Caki2 (cell line): ENCODE measurements at regions not wholly inside any gene's neighbourhood (a gene's known extent, or its start where the extent isn't known, plus 50 kb on each side); places are given as distances from the start of the nearest gene placed in this dataset.
"Not testable (repeated sequence)": the region's sequence is repeated elsewhere in the genome, so short reads cannot be mapped to it uniquely, and the experiment has no call there.

ENCODE experiments used
- DNase-seq: peaks from one replicate; pipeline ENCODE4 v3.0.0-alpha.2; 2015; ENCODE audit warnings: low read depth
- in situ Hi-C: cut with HindIII; loops from 2 replicates; pipeline ENCODE4 v1.10.0; 2016; ENCODE audit warnings: low sequenced_read_pairs, low pct_unique_long_range_greater_than_20kb, mixed read lengths

DNA sequence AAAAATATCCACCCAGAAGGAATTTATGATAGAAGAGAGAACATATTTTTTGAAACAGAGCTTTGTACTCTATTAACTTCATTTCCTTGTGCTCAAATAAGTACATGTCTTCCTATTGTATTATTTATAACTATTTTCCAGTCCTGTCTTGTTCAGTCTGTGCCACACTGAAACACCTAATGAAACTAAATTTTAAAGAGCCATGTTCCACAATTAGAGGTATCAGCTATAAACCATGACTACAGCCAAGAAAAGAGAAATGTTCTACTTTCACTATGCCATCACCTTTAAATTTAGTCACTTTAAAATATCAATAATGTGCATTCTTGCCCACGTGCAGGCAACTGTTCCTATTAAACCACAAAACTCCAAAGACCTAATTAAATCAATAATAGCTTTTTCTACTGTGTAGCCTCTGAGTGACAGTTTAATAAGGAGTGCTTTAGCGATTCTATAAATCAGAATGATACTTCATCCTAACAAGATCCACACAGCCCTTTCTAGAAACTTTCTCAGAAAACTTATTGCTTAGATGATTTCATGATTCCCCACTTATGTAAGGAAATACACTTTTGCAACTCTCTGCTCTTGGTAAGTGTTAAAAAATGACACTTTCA, 404.9 kb upstream of the CHRM3 start:
- DNase-seq, result no peak
- in situ Hi-C loops, result no loop called here

DNA sequence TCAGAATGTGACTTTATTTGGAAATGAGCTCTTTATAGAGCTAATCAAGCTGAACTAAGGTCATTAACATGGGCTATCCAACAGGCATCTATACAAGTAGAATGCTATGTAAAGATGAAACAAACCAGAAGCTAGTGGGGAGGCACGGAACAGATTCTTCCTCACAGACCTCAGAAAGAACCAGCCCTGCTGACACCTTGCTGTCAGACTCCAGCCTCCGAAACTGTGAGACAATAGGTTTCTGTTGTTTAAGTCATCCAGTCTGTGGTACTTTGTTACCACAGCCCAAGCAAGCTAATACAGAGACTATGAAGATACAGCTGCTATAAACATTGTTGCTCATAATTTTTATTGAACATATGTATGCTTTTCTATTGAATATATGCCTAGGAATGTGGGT, 406.3 kb upstream of the CHRM3 start:
- in situ Hi-C loops, result no loop called here
- DNase-seq, result no peak

GRCh38 chr1:238964631-238965030, 421.7 kb upstream of the CHRM3 start:
- in situ Hi-C loops, result no loop called here

DNA sequence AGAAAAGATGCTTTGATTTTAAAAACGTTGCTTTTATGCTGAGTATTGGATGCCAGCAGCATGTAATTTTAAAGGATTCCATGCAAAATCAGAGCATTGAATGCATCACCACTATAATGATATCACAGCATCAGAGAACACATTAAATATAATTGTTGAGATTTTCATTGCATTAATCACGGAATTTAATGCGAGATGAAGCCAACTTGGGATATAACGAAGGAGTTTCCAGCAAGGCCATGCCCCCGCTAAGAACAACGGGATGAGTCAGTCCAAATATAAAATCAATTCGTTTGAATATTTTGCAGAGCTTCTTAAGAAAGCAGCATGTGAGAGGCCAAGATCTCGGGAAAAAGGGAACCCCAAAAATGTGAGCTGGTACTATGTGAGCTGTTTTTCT, 423.4 kb upstream of the CHRM3 start:
- no peak for DNase-seq
- in situ Hi-C loops, result no loop called here

More at GRCh38 chr1:238964631-238965030, 421.7 kb upstream of the CHRM3 start:
- DNase-seq, result no peak

DNA sequence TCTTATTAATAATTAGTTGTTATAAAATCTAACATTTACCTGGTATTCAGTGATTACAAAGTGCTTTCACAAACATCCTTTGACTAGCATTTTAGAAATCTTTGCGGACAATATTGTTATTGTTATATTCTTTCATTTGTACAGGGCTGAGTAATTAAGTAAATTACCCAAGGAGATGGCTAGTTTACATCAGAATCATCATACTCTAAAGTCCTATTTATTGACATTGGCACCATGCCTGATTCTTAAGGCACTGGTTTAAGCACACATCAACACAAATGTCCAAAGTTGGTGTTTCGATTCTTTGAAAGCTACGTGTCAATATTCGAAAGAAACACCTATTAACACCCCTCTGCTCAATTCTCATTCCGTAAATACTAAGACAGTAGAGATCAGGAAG, 424.6 kb upstream of the CHRM3 start:
- DNase-seq, result no peak
- in situ Hi-C loops, result no loop called here

DNA sequence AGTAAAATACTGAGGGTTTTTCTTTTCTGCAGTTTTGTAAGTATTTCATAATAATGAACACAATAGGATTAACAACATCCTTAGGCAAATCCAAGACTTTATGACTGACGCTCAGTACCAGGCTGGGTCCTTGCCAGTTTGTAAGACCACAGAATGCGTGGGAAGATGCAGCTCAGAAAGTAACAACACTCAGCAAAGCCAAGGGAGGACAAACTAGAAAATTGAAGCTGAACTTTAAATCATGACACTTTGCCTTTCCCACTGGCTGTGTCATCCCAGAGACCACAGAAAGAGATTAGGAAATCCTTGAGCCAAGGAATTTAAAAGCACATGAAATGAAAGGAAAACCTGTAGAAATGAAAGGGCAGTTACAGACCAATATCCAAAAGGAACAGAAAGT, 426.3 kb upstream of the CHRM3 start:
- peak; percentile 4 for DNase-seq
- in situ Hi-C loops, result no loop called here

DNA sequence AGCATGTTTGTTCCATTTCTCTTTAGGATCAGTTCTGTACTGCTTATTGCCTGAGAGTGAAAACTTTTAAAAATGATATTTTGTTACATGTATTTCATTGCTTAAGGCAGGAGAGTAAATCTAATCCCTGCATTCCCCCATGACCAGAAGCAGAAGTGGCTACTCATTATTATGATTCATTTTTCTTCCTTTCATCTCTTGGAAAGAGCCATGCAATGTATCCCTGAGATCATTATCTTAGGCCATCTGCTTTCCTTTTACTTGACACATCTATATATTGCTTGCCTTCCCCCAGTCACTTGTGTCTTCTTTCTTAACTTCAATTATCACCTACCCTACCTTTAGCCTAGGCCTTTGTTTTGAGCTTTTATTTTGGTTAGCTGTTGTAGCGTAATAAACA, 430.4 kb upstream of the CHRM3 start:
- no peak for DNase-seq
- in situ Hi-C loops, result no loop called here

DNA sequence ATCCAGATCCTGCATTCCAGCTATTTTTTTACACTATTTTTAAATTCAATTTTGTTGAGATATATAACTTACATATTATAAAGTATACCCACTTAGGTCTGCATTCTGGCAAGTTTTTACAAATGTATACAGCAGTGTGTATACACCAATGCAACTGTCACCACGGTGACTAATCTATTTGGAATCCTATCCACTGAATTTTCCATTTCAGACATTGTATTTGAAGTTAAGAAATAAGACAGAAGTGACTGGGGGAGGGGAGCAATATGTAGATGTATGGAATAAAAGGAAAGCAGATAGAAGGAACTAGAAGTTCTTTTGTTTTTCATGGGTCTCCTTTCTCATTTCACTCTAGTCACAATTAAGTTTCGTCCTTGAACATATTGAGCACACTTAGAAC, 431.5 kb upstream of the CHRM3 start:
- in situ Hi-C loops, result no loop called here
- DNase-seq, result no peak

DNA sequence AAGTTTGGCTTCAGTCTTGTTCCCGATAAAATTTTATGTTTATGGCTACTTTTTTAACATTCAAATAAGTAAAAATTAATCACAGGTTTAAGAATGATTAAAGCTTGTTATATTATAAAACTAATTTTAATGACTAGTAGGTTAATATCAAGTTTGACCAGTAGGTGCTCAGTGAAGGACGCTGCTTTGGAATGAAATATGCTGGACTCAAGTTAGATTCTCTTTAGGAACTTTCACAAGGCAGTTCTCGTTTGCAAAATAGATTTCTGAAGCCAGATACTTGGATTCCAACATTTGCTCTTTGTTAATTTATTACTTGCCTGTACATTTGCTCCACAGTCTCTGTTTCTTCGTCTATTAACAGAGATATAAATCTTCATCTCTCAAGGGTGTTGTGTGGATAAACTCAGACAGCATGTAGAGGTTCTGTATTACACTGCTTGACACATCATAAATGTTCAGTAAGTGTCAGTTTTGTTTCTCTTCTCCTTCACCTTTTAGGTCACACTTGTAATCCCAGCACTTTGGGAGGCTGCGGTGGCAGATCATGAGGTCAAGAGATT, 432.8 kb upstream of the CHRM3 start:
- in situ Hi-C loops, result no loop called here
- no peak for DNase-seq

GRCh38 chr1:238951809-238952208, 434.6 kb upstream of the CHRM3 start:
- DNase-seq, result peak; percentile 22

DNA sequence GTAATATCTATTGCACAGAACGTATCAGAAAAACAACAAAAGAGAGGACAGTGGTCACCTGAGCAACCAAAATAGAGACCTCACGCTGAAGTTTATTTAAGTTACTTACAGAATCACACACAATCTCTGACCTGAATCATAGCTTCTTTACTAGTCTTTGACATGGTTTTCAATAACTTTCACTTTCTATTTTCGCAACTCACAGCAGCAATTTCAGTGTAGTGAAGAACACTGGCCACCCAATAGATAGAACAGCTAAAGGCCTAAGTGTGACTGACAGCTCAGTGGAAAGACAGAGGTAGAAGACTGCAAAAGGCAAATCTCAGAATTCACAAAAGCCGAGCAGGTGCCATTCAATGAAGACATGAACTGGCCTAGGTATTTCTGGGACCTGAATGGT, 435.6 kb upstream of the CHRM3 start:
- DNase-seq, result no peak
- in situ Hi-C loops, result no loop called here

More at GRCh38 chr1:238951809-238952208, 434.6 kb upstream of the CHRM3 start:
- in situ Hi-C loops, result no loop called here

DNA sequence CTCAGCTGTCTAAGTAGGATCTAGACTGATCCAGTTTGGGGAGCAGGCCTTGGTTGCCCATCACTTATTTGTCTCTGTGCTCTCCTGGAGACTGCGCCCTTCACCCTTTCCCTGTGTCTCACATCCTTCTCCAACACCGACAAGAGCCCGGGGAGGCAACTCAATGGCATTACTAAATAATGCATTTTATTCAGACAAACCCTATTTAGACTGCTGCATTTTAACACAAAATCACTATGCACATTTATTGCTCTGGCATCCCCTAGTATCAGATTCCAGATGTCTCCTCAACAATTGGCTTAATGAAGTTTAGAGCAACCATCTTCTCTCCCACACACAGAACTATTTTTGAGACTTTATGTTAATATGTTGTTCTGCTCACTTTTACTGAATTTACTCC, 436.4 kb upstream of the CHRM3 start:
- in situ Hi-C loops, result no loop called here
- no peak for DNase-seq

GRCh38 chr1:238944028-238944427, 442.3 kb upstream of the CHRM3 start:
- DNase-seq, result no peak
- in situ Hi-C loops, result no loop called here

DNA sequence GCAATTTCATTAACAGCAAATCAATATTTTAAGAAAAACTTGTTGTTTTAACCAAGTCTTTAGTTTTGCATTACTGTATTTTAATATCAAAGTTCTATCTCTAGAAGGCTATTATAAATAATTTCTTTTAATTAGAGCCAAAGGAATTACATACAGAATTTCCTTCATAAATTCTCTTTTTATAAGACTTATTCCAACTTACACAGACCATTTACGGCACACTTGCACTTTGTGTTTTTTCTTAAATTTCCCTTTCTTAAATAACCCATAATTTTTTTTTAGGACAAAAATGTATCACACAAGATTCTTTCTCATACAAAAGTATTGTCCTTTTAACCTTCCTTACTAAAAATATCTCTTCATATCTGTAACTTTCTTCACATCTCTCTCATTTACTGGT, 458.5 kb upstream of the CHRM3 start:
- in situ Hi-C loops, result no loop called here
- DNase-seq, result no peak

DNA sequence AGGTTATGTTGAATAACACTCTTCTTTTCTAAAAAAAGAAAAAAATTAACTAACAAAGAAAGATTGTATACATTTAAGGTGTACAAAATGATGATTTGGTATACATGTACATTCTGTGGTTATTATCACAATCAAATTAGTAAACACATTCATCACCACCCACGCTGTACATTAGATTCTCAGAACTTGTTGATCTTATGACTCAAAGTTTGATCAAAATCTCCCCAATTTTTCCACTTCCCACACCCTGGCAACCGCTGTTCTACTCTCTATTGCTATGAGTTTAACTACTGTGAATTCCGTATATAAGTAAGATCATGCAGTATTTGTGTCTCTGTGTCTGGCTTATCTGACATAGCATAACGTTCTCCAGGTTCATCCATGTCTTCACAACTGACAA, 469.5 kb upstream of the CHRM3 start:
- in situ Hi-C loops, result no loop called here
- DNase-seq, result no peak

- DNase-seq, result no peak
- in situ Hi-C loops, result no loop called here
Observed at GRCh38 chr1:238914346-238914745, 472.0 kb upstream of the CHRM3 start.

DNA sequence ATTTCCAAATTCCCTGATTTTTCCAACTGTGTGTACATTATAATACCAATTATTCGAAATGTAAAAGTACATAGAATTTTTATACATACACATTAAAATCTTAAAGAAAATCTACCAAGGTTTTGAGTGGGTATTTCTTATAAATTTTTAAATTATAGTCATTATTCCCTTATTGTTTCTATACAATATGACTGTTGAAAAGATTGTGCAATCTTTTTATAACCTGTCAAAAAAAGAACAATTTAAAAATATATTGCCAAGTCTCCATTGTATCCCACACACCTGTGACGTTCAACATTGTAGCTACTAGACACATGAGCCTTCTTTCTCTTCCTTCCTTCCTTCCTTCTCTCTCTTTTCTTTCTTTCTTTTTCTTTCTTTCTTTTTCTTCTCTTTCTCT, 473.2 kb upstream of the CHRM3 start:
- DNase-seq, result no peak
- in situ Hi-C loops, result no loop called here

GRCh38 chr1:238912148-238912547, 474.2 kb upstream of the CHRM3 start:
- DNase-seq, result no peak
- in situ Hi-C loops, result no loop called here

DNA sequence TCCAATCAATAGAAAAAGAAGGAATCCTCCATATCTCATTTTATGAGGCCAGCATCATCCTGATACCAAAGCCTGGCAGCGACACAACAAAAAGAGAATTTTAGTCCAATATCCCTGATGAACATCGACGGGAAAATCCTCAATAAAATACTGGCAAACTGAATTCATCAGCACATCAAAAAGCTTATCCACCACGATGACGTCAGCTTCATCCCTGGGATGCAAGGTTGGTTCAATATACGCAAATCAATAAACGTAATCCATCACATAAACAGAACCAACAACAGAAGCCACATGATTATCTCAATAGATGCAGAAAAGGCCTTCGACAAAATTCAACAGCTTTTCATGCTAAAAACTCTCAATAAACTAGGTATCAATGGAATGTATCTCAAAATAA, 483.6 kb upstream of the CHRM3 start:
- in situ Hi-C loops, DNase-seq: not testable (repeated sequence)

DNA sequence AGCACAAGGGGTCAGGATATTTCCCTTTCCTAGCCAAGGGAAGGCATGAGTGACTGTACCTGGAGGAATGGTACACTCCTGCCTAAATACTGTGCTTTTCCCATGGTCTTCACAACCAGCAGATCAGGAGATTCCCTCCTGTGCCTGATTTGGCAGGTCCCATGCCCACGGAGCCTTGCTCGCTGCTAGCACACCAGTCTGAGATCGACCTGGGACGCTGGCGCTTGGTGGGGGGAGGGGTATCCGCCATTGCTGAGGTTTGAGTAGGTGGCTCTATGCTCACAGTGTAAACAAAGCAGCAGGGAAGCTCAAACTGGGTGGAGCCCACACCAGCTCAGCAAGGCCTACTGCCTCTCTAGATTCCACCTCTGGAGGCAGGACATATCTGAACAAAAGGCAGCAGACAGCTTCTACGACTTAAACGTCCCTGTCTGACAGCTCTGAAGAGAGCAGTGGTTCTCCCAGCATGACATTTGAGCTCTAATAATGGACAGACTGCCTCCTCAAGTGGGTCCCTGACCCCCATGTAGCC, 486.0 kb upstream of the CHRM3 start:
- in situ Hi-C loops, result no loop called here
- no peak for DNase-seq
